Peyer's patch (tissue), 4 donors: ENCODE measurements at regions not wholly inside any gene's neighbourhood (a gene's known extent, or its start where the extent isn't known, plus 50 kb on each side); places are given as distances from the start of the nearest gene placed in this dataset.

Source experiments
- POLR2A ChIP-seq, 2 donors: fragments of 450-650 bp; IDR thresholded peaks; one replicate each; pipeline ENCODE4 v1.5.1; 2017; ENCODE audit warnings: antibody characterized with exemption in 2 of 2, mild to moderate bottlenecking in 2 of 2, moderate library complexity in 2 of 2
- TF ChIP-seq, protein P1 (sequence below), 6 experiments: fragments of 450-650 bp in 4 of 6; fragments of 200-600 bp in 2 of 6; sonication (generic) in 1 of 6; IDR thresholded peaks; one replicate each; pipeline ENCODE4 v1.5.1; 2017 to 2019; ENCODE audit warnings: antibody characterized with exemption in 6 of 6, mild to moderate bottlenecking in 3 of 6, moderate library complexity in 1 of 6

DNA sequence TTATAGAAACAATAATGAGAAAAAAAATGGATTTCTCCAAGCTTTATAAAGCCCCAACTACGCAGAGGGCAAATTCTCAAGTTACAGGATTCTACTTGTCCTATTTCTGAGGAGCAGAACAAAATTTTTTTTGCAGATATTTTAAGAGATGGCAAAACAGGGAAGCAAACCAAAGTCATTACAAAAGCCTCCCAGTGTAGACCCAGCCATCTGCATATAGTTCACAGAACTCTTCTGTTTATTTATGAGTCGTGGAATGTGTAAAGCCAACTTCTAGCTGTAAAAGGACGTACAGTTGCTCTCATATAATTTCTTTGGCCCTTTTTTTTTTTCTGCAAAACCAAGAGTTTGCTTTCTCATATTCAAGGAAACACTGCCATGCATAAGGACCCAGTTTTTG, 120.4 kb downstream of the PCDH7 start:
- no peak for TF ChIP-seq POLR2A (IDR thresholded peaks at IDR 0.05)
- TF ChIP-seq, protein P1, sequence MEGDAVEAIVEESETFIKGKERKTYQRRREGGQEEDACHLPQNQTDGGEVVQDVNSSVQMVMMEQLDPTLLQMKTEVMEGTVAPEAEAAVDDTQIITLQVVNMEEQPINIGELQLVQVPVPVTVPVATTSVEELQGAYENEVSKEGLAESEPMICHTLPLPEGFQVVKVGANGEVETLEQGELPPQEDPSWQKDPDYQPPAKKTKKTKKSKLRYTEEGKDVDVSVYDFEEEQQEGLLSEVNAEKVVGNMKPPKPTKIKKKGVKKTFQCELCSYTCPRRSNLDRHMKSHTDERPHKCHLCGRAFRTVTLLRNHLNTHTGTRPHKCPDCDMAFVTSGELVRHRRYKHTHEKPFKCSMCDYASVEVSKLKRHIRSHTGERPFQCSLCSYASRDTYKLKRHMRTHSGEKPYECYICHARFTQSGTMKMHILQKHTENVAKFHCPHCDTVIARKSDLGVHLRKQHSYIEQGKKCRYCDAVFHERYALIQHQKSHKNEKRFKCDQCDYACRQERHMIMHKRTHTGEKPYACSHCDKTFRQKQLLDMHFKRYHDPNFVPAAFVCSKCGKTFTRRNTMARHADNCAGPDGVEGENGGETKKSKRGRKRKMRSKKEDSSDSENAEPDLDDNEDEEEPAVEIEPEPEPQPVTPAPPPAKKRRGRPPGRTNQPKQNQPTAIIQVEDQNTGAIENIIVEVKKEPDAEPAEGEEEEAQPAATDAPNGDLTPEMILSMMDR (IDR thresholded peaks at IDR 0.05) = no peak
